Keratinocyte (primary cell): ENCODE measurements at regions not wholly inside any gene's neighbourhood (a gene's known extent, or its start where the extent isn't known, plus 50 kb on each side); places are given as distances from the start of the nearest gene placed in this dataset.

Experiments
- DNase-seq: peaks from one replicate; pipeline ENCODE4 v3.0.0-alpha.2; 2011; ENCODE audit warnings: low read depth, missing footprints, low spot score
- FAIRE-seq: peaks from 2 replicates; lab custom pipeline; 2011; peaks lifted over from hg19 to GRCh38; lab: Jason Lieb, UNC
- H2AFZ ChIP-seq: 2 replicates; pipeline ENCODE4 v1.6.0; 2012; ENCODE audit warnings: low read length, control low read depth, inconsistent platforms; ENCODE audit not compliant: control insufficient read depth
- H3K27ac ChIP-seq: 2 replicates; pipeline ENCODE4 v1.5.1; 2011; ENCODE audit warnings: low read length; ENCODE audit not compliant: control insufficient read depth, insufficient read depth
- H3K27me3 ChIP-seq: 3 replicates; pipeline ENCODE4 v1.6.0; 2011; ENCODE audit warnings: low read length; ENCODE audit not compliant: control insufficient read depth, insufficient read depth; ENCODE audit errors: extremely low read depth
- H3K36me3 ChIP-seq, 2 experiments: 2 replicates in 1 of 2; 3 replicates in 1 of 2; pipeline ENCODE4 v1.5.1; 2011; ENCODE audit warnings: low read length in 2 of 2, mild to moderate bottlenecking in 1 of 2; ENCODE audit not compliant: control insufficient read depth in 2 of 2, insufficient read depth in 2 of 2; ENCODE audit errors: extremely low read depth in 1 of 2
- H3K4me1 ChIP-seq: 3 replicates; pipeline ENCODE4 v1.5.1; 2011; ENCODE audit warnings: low read length; ENCODE audit not compliant: control insufficient read depth, insufficient read depth; ENCODE audit errors: extremely low read depth
- H3K4me2 ChIP-seq: 3 replicates; pipeline ENCODE4 v1.6.0; 2011; ENCODE audit warnings: low read depth, low read length; ENCODE audit not compliant: control insufficient read depth, insufficient read depth; ENCODE audit errors: extremely low read depth
- H3K4me3 ChIP-seq, 3 experiments: fragments of 200-600 bp in 1 of 3; sonication (generic) in 1 of 3; 2 replicates in 2 of 3; 3 replicates in 1 of 3; pipeline ENCODE4 v1.5.1; 2011 to 2016; ENCODE audit warnings: low read length in 3 of 3, mild to moderate bottlenecking in 3 of 3, control low read depth in 2 of 3, inconsistent platforms in 1 of 3, low read depth in 1 of 3, mixed read lengths in 1 of 3, mixed run types in 1 of 3, moderate library complexity in 1 of 3; ENCODE audit not compliant: control insufficient read depth in 2 of 3, insufficient read depth in 2 of 3; ENCODE audit errors: extremely low read depth in 1 of 3
- H3K79me2 ChIP-seq: 2 replicates; pipeline ENCODE4 v1.6.0; 2012; ENCODE audit warnings: low read length; ENCODE audit not compliant: control insufficient read depth, insufficient read depth
- H3K9ac ChIP-seq: 3 replicates; pipeline ENCODE4 v1.6.0; 2011; ENCODE audit warnings: low read length; ENCODE audit not compliant: control insufficient read depth, insufficient read depth; ENCODE audit errors: extremely low read depth
- H3K9me1 ChIP-seq: 3 replicates; pipeline ENCODE4 v1.6.0; 2011; ENCODE audit warnings: low read length; ENCODE audit not compliant: control insufficient read depth, insufficient read depth; ENCODE audit errors: extremely low read depth
- H3K9me3 ChIP-seq: 2 replicates; pipeline ENCODE4 v1.5.1; 2012; ENCODE audit warnings: low read depth, low read length; ENCODE audit not compliant: control insufficient read depth
- H4K20me1 ChIP-seq: 3 replicates; pipeline ENCODE4 v1.6.0; 2011; ENCODE audit warnings: low read length; ENCODE audit not compliant: control insufficient read depth, insufficient read depth; ENCODE audit errors: extremely low read depth
- CTCF ChIP-seq, 3 experiments: IDR thresholded peaks in 1 of 3; conservative IDR thresholded peaks in 1 of 3; optimal IDR thresholded peaks in 1 of 3; 2 replicates in 2 of 3; 3 replicates in 1 of 3; pipeline versions ENCODE3 to v1.5.1; 2011; ENCODE audit warnings: low read length in 3 of 3, mild to moderate bottlenecking in 3 of 3, moderate library complexity in 2 of 3, control low read depth in 1 of 3, inconsistent platforms in 1 of 3; ENCODE audit not compliant: insufficient read depth in 2 of 3; ENCODE audit errors: extremely low read depth in 1 of 3
- EZH2 ChIP-seq: IDR thresholded peaks from one replicate; pipeline ENCODE4 v1.6.1; 2012; ENCODE audit warnings: inconsistent platforms, mild to moderate bottlenecking, low read length, moderate library complexity
- dilution Hi-C: fragments of 300-500 bp; cut with MboI; formaldehyde crosslinking; loops from one replicate; pipeline ENCODE4 v1.7.0; 2020; ENCODE audit warnings: low sequenced_read_pairs; ENCODE audit not compliant: extremely low pct_ligation_motif_present

DNA sequence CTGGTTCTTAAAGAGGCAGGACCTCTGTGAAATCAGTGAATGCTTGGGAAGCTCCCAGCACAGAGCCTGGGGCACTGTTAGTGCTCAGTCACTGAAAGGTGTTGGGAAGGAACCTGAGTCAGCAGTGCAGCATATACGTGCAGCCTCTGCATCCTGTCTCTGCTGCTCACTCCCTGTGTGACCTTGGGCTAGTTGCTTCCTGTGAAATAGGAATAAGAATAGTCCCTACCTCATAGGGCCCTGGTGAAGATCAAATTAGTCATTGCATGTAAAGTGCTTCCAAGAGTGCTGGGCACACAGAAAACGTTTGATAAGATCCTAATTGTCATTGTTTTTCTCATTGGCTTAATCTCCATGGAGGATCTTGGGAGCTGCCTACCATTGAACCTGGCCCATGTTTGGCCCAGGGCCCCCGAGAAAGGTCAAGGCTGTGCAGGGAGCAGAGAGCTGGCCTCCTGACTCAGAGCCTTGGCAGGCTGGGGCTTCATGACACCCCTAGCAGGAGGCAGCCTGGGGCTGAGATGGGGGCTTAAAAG is 73.3 kb upstream of the COL13A1 start:
- peak overlapping the region; percentile 57 for H2AFZ ChIP-seq
- H3K4me3 ChIP-seq = no peak overlapping the region
- dilution Hi-C loops = no loop called here
- no peaks in the 10 kb centered on the region for H3K9me3 ChIP-seq
- DNase-seq = peak; percentile 96
- no peaks in the 10 kb centered on the region for H3K9me1 ChIP-seq
- H3K4me2 ChIP-seq = peak overlapping the region; percentile 34
- peaks cover 32% of the 10 kb centered on the region for H3K4me1 ChIP-seq
- FAIRE-seq = peak; percentile 100
- TF ChIP-seq EZH2 (no peak), CTCF (optimal IDR thresholded peaks at IDR 0.05 in 1 of 3, IDR thresholded peaks at IDR 0.05 in 1 of 3, conservative IDR thresholded peaks at IDR 0.05 in 1 of 3; ENCODE audit: extremely low read depth in 1 of 3, insufficient read depth in 2 of 3, low read length in 3 of 3) (no peak)
- no peaks in the 10 kb centered on the region for H3K79me2 ChIP-seq
- H3K36me3 ChIP-seq = no peaks in the 10 kb centered on the region
- peak overlapping the region; percentile 14 for H3K9ac ChIP-seq
- no peaks in the 10 kb centered on the region for H3K27me3 ChIP-seq
- H3K27ac ChIP-seq = peak overlapping the region; percentile 61
- no peaks in the 10 kb centered on the region for H4K20me1 ChIP-seq

DNA sequence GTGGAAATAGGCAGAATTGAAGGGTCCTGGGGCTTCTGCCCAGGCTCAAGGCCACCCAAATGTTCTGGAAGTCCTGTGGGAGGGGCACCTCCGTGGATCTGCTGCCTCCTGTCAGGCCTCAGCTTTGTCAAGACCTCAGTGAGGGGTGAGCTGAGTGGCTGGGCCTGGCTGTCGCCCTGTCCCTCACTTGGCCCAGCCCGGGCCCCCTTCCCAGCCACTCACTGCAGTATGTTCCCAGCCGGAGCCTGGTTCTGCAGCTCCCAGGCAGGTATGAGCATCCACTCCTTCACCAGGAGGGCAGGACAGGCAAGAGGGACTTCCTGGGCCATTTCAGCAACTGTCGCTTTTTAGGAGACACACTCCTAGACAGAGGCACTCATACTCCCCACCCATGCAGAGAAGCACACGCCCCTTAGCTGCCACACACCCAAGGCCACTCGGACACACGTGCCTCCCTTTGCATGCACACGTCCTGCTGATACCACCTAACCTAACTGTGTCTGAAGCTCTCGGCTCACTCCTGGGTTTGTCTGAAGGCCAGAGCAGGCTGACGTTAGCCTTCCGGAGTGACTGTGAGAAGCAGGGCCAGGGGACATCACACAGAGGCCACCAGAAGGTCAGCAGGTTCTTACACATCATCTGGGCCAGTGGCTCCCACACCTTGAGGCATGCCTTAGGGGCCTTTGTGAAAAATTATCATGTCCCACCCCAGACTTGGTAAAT is 72.2 kb upstream of the COL13A1 start:
- FAIRE-seq (no peak), DNase-seq (no peak)
- no peaks in the 10 kb centered on the region for H4K20me1 ChIP-seq
- no peak overlapping the region for H3K9ac ChIP-seq
- H3K4me1 ChIP-seq = peaks cover 42% of the 10 kb centered on the region
- H3K9me1 ChIP-seq = no peaks in the 10 kb centered on the region
- no peaks in the 10 kb centered on the region for H3K9me3 ChIP-seq
- TF ChIP-seq EZH2 (no peak), CTCF (optimal IDR thresholded peaks at IDR 0.05 in 1 of 3, IDR thresholded peaks at IDR 0.05 in 1 of 3, conservative IDR thresholded peaks at IDR 0.05 in 1 of 3; ENCODE audit: extremely low read depth in 1 of 3, insufficient read depth in 2 of 3, low read length in 3 of 3) (no peak)
- H2AFZ ChIP-seq = no peak overlapping the region
- no peaks in the 10 kb centered on the region for H3K27me3 ChIP-seq
- no peaks in the 10 kb centered on the region for H3K79me2 ChIP-seq
- no peaks in the 10 kb centered on the region for H3K36me3 ChIP-seq
- dilution Hi-C loops = no loop called here
- H3K4me2 ChIP-seq = no peak overlapping the region
- H3K4me3 ChIP-seq = no peak overlapping the region
- H3K27ac ChIP-seq = no peak overlapping the region
